Smooth muscle cell (in vitro differentiated cells): ENCODE measurements at regions not wholly inside any gene's neighbourhood (a gene's known extent, or its start where the extent isn't known, plus 50 kb on each side); places are given as distances from the start of the nearest gene placed in this dataset.
A peak's percentile ranks its signal among the peaks of the same experiment; 100 is the strongest.

Source experiments
- DNase-seq: peaks from one replicate; lab custom pipeline; 2025; ENCODE audit not compliant: unreplicated experiment; lab: John Stamatoyannopoulos, UW
- H2AFZ ChIP-seq: fragments of 200-600 bp; sonication (generic); 2 replicates; pipeline ENCODE4 v1.6.0; 2016; ENCODE audit warnings: antibody characterized with exemption, low read depth, mild to moderate bottlenecking
- H3F3A ChIP-seq: fragments of 200-600 bp; sonication (generic); 2 replicates; pipeline ENCODE4 v1.6.0; 2017; ENCODE audit warnings: antibody characterized with exemption, low read depth
- H3K27ac ChIP-seq: fragments of 200-600 bp; sonication (generic); 2 replicates; pipeline ENCODE4 v1.5.1; 2016; ENCODE audit warnings: low read depth, mild to moderate bottlenecking
- H3K27me3 ChIP-seq: fragments of 200-600 bp; sonication (generic); 2 replicates; pipeline ENCODE4 v1.6.1; 2016; ENCODE audit warnings: low read depth, mild to moderate bottlenecking
- H3K36me3 ChIP-seq: fragments of 200-600 bp; sonication (generic); 2 replicates; pipeline ENCODE4 v1.5.1; 2016; ENCODE audit warnings: low read depth
- H3K4me1 ChIP-seq: fragments of 200-600 bp; sonication (generic); 2 replicates; pipeline ENCODE4 v1.5.1; 2016; ENCODE audit warnings: low read depth
- H3K4me2 ChIP-seq: fragments of 200-600 bp; sonication (generic); 2 replicates; pipeline ENCODE4 v1.6.0; 2016; ENCODE audit warnings: mild to moderate bottlenecking
- H3K4me3 ChIP-seq: fragments of 200-600 bp; sonication (generic); 2 replicates; pipeline ENCODE4 v1.5.1; 2016; ENCODE audit warnings: mild to moderate bottlenecking
- H3K79me2 ChIP-seq: fragments of 200-600 bp; sonication (generic); 2 replicates; pipeline ENCODE4 v1.6.0; 2016; ENCODE audit warnings: low read depth, mild to moderate bottlenecking
- H3K9ac ChIP-seq: fragments of 200-600 bp; sonication (generic); 2 replicates; pipeline ENCODE4 v1.6.0; 2016; ENCODE audit warnings: low read depth
- H3K9me3 ChIP-seq: fragments of 200-600 bp; sonication (generic); replicated peaks from 2 replicates; pipeline ENCODE4 v1.5.1; 2016; ENCODE audit warnings: low read depth
- H4K20me1 ChIP-seq: fragments of 200-600 bp; sonication (generic); 2 replicates; pipeline ENCODE4 v1.6.0; 2016; ENCODE audit warnings: low read depth
- WGBS: methylation state at CpG from one replicate; pipeline ENCODE4 v1.1.7; 2016; ENCODE audit warnings: low lambda C conversion rate; 5-methylcytosine and 5-hydroxymethylcytosine counted together
- TF ChIP-seq, protein P1 (sequence below): fragments of 200-600 bp; sonication (generic); IDR thresholded peaks from 2 replicates; pipeline ENCODE4 v1.5.1; 2017; ENCODE audit warnings: borderline replicate concordance, mild to moderate bottlenecking, antibody characterized with exemption; ENCODE audit not compliant: insufficient read depth, poor library complexity, severe bottlenecking

DNA sequence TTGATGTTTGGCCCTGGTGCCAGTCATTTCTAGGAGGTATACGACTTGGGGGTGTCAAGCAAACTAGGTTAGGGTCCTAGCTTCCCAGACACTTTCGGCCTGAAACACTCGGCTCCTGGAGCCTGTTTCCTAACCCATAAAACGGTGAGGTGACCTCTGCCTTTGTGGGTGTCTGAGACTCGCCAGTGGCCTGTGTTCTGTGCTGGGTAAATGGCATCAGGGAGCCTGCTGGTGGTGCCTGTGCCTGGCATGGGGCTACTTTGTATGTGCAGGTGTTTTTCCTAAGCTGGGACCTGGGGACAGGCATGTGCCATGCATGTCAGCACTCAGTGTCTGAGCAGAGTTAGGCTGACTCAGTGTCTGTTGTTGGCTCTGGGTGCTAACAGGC is 139.2 kb downstream of the GLI2 start:
- Histone ChIP-seq H2AFZ (no peak overlapping the region), H3K79me2 (peaks cover 76% of the 10 kb centered on the region), H3K4me1 (peaks cover 15% of the 10 kb centered on the region), H3K27me3 (no peaks in the 10 kb centered on the region), H3K27ac (no peak overlapping the region), H3K9me3 (no peaks in the 10 kb centered on the region), H3K4me2 (no peak overlapping the region), H4K20me1 (peaks cover 94% of the 10 kb centered on the region), H3K4me3 (no peak overlapping the region), H3K9ac (no peak overlapping the region), H3F3A (no peaks in the 10 kb centered on the region), H3K36me3 (no peaks in the 10 kb centered on the region)
- no peak for DNase-seq
- TF ChIP-seq, protein P1, sequence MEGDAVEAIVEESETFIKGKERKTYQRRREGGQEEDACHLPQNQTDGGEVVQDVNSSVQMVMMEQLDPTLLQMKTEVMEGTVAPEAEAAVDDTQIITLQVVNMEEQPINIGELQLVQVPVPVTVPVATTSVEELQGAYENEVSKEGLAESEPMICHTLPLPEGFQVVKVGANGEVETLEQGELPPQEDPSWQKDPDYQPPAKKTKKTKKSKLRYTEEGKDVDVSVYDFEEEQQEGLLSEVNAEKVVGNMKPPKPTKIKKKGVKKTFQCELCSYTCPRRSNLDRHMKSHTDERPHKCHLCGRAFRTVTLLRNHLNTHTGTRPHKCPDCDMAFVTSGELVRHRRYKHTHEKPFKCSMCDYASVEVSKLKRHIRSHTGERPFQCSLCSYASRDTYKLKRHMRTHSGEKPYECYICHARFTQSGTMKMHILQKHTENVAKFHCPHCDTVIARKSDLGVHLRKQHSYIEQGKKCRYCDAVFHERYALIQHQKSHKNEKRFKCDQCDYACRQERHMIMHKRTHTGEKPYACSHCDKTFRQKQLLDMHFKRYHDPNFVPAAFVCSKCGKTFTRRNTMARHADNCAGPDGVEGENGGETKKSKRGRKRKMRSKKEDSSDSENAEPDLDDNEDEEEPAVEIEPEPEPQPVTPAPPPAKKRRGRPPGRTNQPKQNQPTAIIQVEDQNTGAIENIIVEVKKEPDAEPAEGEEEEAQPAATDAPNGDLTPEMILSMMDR, result no peak
- 95% methylated on average over 5 of the region's 5 CpGs for WGBS

DNA sequence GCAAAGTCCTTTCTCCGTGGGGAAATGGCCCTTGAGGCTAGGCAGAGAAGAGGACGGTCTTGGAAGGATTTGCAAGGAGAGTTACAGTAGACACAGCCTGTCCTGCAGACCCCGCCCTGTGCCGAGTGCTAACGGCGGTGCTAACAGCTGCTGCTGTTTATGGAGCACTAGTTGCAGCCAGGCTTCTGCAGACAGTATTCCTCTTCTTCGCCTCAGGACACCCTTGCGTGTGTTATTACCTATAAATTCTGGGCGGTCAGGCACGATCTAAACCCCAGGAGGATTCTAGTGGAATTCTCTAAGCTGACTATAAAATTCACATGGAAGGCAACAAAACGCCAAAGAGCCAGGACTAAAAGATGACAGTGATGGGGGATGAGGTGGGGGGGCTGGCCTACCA is 139.8 kb downstream of the GLI2 start:
- TF ChIP-seq, protein P1, result no peak
- H3K36me3 ChIP-seq, result no peaks in the 10 kb centered on the region
- no peak overlapping the region for H3K27ac ChIP-seq
- H3K4me3 ChIP-seq, result no peak overlapping the region
- H3F3A ChIP-seq, result no peaks in the 10 kb centered on the region
- no peaks in the 10 kb centered on the region for H3K9me3 ChIP-seq
- H3K27me3 ChIP-seq, result no peaks in the 10 kb centered on the region
- H3K79me2 ChIP-seq, result peaks cover 76% of the 10 kb centered on the region
- DNase-seq, result no peak
- H3K4me1 ChIP-seq, result peaks cover 21% of the 10 kb centered on the region
- no peak overlapping the region for H3K9ac ChIP-seq
- WGBS, result 52% methylated on average over 11 of the region's 11 CpGs
- peaks cover 94% of the 10 kb centered on the region for H4K20me1 ChIP-seq
- no peak overlapping the region for H2AFZ ChIP-seq
- H3K4me2 ChIP-seq, result peak overlapping the region; percentile 15

DNA sequence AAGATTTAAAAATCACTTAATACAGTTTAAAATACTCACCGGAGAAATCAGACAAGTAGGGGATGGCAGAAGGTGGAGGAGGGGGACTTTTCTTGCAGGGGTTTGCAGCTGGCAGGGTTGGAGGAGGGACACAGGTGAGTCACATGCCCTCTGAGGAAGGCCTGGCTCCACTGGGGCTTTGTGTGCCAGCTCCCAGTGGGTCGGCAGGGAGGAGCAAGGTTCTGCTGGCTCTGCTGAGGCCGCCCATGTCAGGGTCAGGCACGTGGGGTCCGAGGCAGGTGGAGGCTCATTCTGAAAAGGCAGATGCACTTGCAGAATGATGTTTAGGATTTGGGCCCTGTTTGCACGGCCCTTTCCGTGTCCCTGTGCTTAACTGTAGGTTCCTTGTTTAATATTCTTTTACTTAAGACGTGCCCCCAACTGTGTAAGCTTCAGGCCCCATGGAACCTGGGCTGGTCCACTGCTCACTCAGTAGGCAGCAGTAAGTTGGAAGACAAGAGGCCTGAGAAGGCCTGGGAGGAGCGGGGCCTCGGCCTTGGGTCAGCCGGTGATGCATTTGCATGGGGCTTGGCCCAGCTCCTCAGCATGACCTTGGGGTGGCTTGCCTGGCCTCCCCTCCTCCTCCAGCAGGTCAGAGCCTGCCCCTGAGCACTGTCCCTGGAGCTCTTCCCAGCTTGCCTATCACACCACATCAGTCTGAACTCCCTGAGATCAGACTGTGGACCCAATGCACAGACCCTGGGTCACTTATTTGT is 141.0 kb downstream of the GLI2 start:
- TF ChIP-seq, protein P1, result no peak
- H3K4me2 ChIP-seq, result no peak overlapping the region
- no peak overlapping the region for H3K9ac ChIP-seq
- H3K27me3 ChIP-seq, result no peaks in the 10 kb centered on the region
- no peak overlapping the region for H3K27ac ChIP-seq
- H3K9me3 ChIP-seq, result no peaks in the 10 kb centered on the region
- no peak for DNase-seq
- H3K4me1 ChIP-seq, result peaks cover 21% of the 10 kb centered on the region
- peaks cover 73% of the 10 kb centered on the region for H3K79me2 ChIP-seq
- H3F3A ChIP-seq, result no peaks in the 10 kb centered on the region
- no peak overlapping the region for H2AFZ ChIP-seq
- H4K20me1 ChIP-seq, result peaks cover 90% of the 10 kb centered on the region
- H3K36me3 ChIP-seq, result no peaks in the 10 kb centered on the region
- no peak overlapping the region for H3K4me3 ChIP-seq
- WGBS, result 93% methylated on average over 11 of the region's 11 CpGs

DNA sequence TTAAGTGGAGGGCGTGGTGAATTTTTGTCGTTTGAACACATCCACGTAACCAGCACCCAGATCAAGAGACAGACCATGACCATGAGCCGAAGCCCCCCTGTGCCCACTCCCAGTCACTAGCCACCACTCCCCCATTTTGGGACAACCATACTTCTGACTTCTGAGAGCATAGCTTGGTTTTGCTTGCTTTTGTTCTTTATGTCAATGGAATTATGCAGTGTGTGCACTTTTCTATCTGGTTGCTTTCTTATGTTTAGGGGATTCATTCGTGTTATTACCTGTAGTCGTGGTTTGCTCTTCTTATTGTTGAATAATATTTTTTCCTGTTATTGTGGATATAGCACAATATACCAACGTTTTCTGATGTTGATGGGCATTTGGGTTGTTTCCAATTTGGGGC is 141.7 kb downstream of the GLI2 start:
- Histone ChIP-seq H3K79me2 (peaks cover 73% of the 10 kb centered on the region), H3K27ac (no peak overlapping the region), H4K20me1 (peaks cover 90% of the 10 kb centered on the region)

More for the DNA sequence above, 141.7 kb downstream of the GLI2 start:
- Histone ChIP-seq H3K4me1 (peaks cover 21% of the 10 kb centered on the region), H3K9ac (no peak overlapping the region), H3F3A (no peaks in the 10 kb centered on the region), H2AFZ (no peak overlapping the region), H3K4me2 (no peak overlapping the region), H3K27me3 (no peaks in the 10 kb centered on the region), H3K4me3 (no peak overlapping the region), H3K36me3 (no peaks in the 10 kb centered on the region), H3K9me3 (no peaks in the 10 kb centered on the region)
- 97% methylated on average over 7 of the region's 7 CpGs for WGBS
- DNase-seq, result no peak
- TF ChIP-seq, protein P1, result no peak
